ENCODE measurements at regions not wholly inside any gene's neighbourhood (a gene's known extent, or its start where the extent isn't known, plus 50 kb on each side); places are given as distances from the start of the nearest gene placed in this dataset.

- TF ChIP-seq, protein P1, sequence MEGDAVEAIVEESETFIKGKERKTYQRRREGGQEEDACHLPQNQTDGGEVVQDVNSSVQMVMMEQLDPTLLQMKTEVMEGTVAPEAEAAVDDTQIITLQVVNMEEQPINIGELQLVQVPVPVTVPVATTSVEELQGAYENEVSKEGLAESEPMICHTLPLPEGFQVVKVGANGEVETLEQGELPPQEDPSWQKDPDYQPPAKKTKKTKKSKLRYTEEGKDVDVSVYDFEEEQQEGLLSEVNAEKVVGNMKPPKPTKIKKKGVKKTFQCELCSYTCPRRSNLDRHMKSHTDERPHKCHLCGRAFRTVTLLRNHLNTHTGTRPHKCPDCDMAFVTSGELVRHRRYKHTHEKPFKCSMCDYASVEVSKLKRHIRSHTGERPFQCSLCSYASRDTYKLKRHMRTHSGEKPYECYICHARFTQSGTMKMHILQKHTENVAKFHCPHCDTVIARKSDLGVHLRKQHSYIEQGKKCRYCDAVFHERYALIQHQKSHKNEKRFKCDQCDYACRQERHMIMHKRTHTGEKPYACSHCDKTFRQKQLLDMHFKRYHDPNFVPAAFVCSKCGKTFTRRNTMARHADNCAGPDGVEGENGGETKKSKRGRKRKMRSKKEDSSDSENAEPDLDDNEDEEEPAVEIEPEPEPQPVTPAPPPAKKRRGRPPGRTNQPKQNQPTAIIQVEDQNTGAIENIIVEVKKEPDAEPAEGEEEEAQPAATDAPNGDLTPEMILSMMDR (IDR thresholded peaks at IDR 0.05; ENCODE audit: low read depth, low read length), result no peak
- no peaks in the 10 kb centered on the region for H3K9me3 ChIP-seq (ENCODE audit: severe bottlenecking)
- H3K4me3 ChIP-seq (ENCODE audit: low read depth, low read length), result no peak overlapping the region
- DNase-seq, result no peak
- H3K27me3 ChIP-seq (ENCODE audit: insufficient read depth, low read depth, severe bottlenecking), result no peaks in the 10 kb centered on the region
- no peaks in the 10 kb centered on the region for H3K36me3 ChIP-seq
- H3K27ac ChIP-seq, result no peak overlapping the region
Measured at GRCh38 chr6:63418741-63419140, 99.0 kb upstream of the LGSN start.

- H3K36me3 ChIP-seq, result no peaks in the 10 kb centered on the region
- TF ChIP-seq, protein P1 (IDR thresholded peaks at IDR 0.05; ENCODE audit: low read depth, low read length), result no peak
- no peaks in the 10 kb centered on the region for H3K9me3 ChIP-seq (ENCODE audit: severe bottlenecking)
- no peak overlapping the region for H3K4me3 ChIP-seq (ENCODE audit: low read depth, low read length)
- H3K27ac ChIP-seq, result no peak overlapping the region
- no peak for DNase-seq
- peaks cover 3% of the 10 kb centered on the region for H3K27me3 ChIP-seq (ENCODE audit: insufficient read depth, low read depth, severe bottlenecking)
Measured at GRCh38 chr6:63424636-63425035, 104.9 kb upstream of the LGSN start.

DNA sequence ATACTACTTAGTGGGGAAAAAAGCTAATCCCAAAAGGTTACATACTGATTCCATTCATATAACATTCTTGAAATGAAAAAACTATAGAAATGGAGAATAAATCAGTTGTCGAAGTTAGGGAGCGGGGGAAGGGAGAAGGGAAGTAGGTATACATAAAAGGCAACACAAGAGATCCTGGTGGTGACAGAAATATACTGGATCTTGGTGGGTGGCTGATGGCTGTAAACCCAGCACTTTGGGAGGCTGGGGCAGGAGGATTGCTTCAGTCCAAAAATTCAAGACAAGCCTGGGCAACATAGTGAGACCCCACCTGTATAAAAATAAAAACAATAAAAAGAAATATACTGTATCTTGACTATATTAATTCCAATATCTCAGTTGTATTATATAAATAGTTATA lies 105.7 kb upstream of the LGSN start:
- no peak for DNase-seq
- no peaks in the 10 kb centered on the region for H3K36me3 ChIP-seq

GRCh38 chr6:63426844-63427243 lies 107.1 kb upstream of the LGSN start:
- no peak for DNase-seq
- TF ChIP-seq, protein P1 (IDR thresholded peaks at IDR 0.05; ENCODE audit: low read depth, low read length), result no peak
- Histone ChIP-seq H3K9me3 (ENCODE audit: severe bottlenecking) (no peaks in the 10 kb centered on the region), H3K27me3 (ENCODE audit: insufficient read depth, low read depth, severe bottlenecking) (peaks cover 3% of the 10 kb centered on the region), H3K36me3 (no peaks in the 10 kb centered on the region), H3K27ac (no peak overlapping the region), H3K4me3 (ENCODE audit: low read depth, low read length) (no peak overlapping the region)

More for the DNA sequence above, 105.7 kb upstream of the LGSN start:
- Histone ChIP-seq H3K27me3 (ENCODE audit: insufficient read depth, low read depth, severe bottlenecking) (peaks cover 3% of the 10 kb centered on the region), H3K4me3 (ENCODE audit: low read depth, low read length) (no peak overlapping the region), H3K9me3 (ENCODE audit: severe bottlenecking) (no peaks in the 10 kb centered on the region), H3K27ac (no peak overlapping the region)
- TF ChIP-seq, protein P1 (IDR thresholded peaks at IDR 0.05; ENCODE audit: low read depth, low read length), result no peak

GRCh38 chr6:63427951-63428350 lies 108.2 kb upstream of the LGSN start:
- no peak overlapping the region for H3K27ac ChIP-seq
- no peaks in the 10 kb centered on the region for H3K36me3 ChIP-seq
- H3K27me3 ChIP-seq (ENCODE audit: insufficient read depth, low read depth, severe bottlenecking), result peaks cover 3% of the 10 kb centered on the region
- H3K4me3 ChIP-seq (ENCODE audit: low read depth, low read length), result no peak overlapping the region
- TF ChIP-seq, protein P1 (IDR thresholded peaks at IDR 0.05; ENCODE audit: low read depth, low read length), result no peak
- no peak for DNase-seq
- no peaks in the 10 kb centered on the region for H3K9me3 ChIP-seq (ENCODE audit: severe bottlenecking)

- no peaks in the 10 kb centered on the region for H3K36me3 ChIP-seq
Measured at GRCh38 chr6:63430985-63431519, 111.3 kb upstream of the LGSN start.

More at GRCh38 chr6:63430985-63431519, 111.3 kb upstream of the LGSN start:
- Histone ChIP-seq H3K4me3 (ENCODE audit: low read depth, low read length) (no peak overlapping the region), H3K27me3 (ENCODE audit: insufficient read depth, low read depth, severe bottlenecking) (peaks cover 8% of the 10 kb centered on the region), H3K27ac (no peak overlapping the region), H3K9me3 (ENCODE audit: severe bottlenecking) (no peaks in the 10 kb centered on the region)
- DNase-seq, result no peak
- TF ChIP-seq, protein P1 (IDR thresholded peaks at IDR 0.05; ENCODE audit: low read depth, low read length), result no peak

Measured in WERI-Rb-1 (cell line).